ENCODE measurements at regions not wholly inside any gene's neighbourhood (a gene's known extent, or its start where the extent isn't known, plus 50 kb on each side); places are given as distances from the start of the nearest gene placed in this dataset.
"Not testable (repeated sequence)": the region's sequence is repeated elsewhere in the genome, so short reads cannot be mapped to it uniquely, and the experiment has no call there.

- no peak for DNase-seq
Measured at GRCh38 chr5:91864962-91865361, 481.8 kb upstream of the ARRDC3 start.

GRCh38 chr5:91851670-91852069 lies 468.6 kb upstream of the ARRDC3 start:
- DNase-seq = no peak

- no peak for DNase-seq
Measured at GRCh38 chr5:91850031-91850430, 466.9 kb upstream of the ARRDC3 start.

- no peak for DNase-seq
Measured at GRCh38 chr5:91849069-91849468, 466.0 kb upstream of the ARRDC3 start.

- no peak for DNase-seq
Measured at GRCh38 chr5:91848453-91848852, 465.3 kb upstream of the ARRDC3 start.

GRCh38 chr5:91841423-91841822 lies 458.3 kb upstream of the ARRDC3 start:
- DNase-seq = no peak

GRCh38 chr5:91840412-91840811 lies 457.3 kb upstream of the ARRDC3 start:
- DNase-seq = no peak

GRCh38 chr5:91839721-91840120 lies 456.6 kb upstream of the ARRDC3 start:
- no peak for DNase-seq

GRCh38 chr5:91839233-91839632 lies 456.1 kb upstream of the ARRDC3 start:
- DNase-seq = no peak

GRCh38 chr5:91830361-91830953 lies 447.3 kb upstream of the ARRDC3 start:
- DNase-seq = no peak

GRCh38 chr5:91825618-91826017 lies 442.5 kb upstream of the ARRDC3 start:
- DNase-seq = no peak

GRCh38 chr5:91824406-91824805 lies 441.3 kb upstream of the ARRDC3 start:
- DNase-seq = no peak

GRCh38 chr5:91820874-91821273 lies 437.8 kb upstream of the ARRDC3 start:
- DNase-seq = no peak

GRCh38 chr5:91816681-91817080 lies 433.6 kb upstream of the ARRDC3 start:
- DNase-seq = no peak

- DNase-seq = no peak
Measured at GRCh38 chr5:91797576-91797975, 414.5 kb upstream of the ARRDC3 start.

- DNase-seq = no peak
Measured at GRCh38 chr5:91794856-91795548, 411.9 kb upstream of the ARRDC3 start.

GRCh38 chr5:91794455-91794854 lies 411.3 kb upstream of the ARRDC3 start:
- DNase-seq = no peak

- no peak for DNase-seq
Measured at GRCh38 chr5:91787718-91788117, 404.6 kb upstream of the ARRDC3 start.

- no peak for DNase-seq
Measured at GRCh38 chr5:91777671-91778070, 394.6 kb upstream of the ARRDC3 start.

GRCh38 chr5:91776249-91776648 lies 393.1 kb upstream of the ARRDC3 start:
- no peak for DNase-seq

- no peak for DNase-seq
Measured at GRCh38 chr5:91770400-91770799, 387.3 kb upstream of the ARRDC3 start.

- not testable (repeated sequence) for DNase-seq
Measured at GRCh38 chr5:91757383-91757782, 374.3 kb upstream of the ARRDC3 start.

- DNase-seq = no peak
Measured at GRCh38 chr5:91754990-91755389, 371.9 kb upstream of the ARRDC3 start.

- not testable (repeated sequence) for DNase-seq
Measured at GRCh38 chr5:91744470-91744869, 361.4 kb upstream of the ARRDC3 start.

GRCh38 chr5:91742550-91742949 lies 359.4 kb upstream of the ARRDC3 start:
- DNase-seq = no peak

Measured in activated CD8-positive, alpha-beta memory T cell treated with anti-CD3 and anti-CD28 coated beads, Interleukin-2, amount 50 U/mL, for 4 hours (primary cell).